SK-N-SH treated with all-trans-retinoic acid at 6 μM for 48 hours (cell line): ENCODE measurements at regions not wholly inside any gene's neighbourhood (a gene's known extent, or its start where the extent isn't known, plus 50 kb on each side); places are given as distances from the start of the nearest gene placed in this dataset.

Experiments used
- ARNTL ChIP-seq: fragments of 450-650 bp; formaldehyde crosslinking; IDR thresholded peaks from 2 replicates; pipeline ENCODE4 v1.5.0; 2020; ENCODE audit warnings: low read depth, mild to moderate bottlenecking, moderate library complexity, borderline replicate concordance
- CREB5 ChIP-seq: fragments of 250-450 bp; sonication (Bioruptor Pico); IDR thresholded peaks from 2 replicates; pipeline ENCODE4 v1.5.1; 2020; ENCODE audit warnings: low read depth, mild to moderate bottlenecking, moderate library complexity
- CSDC2 ChIP-seq: fragments of 250-450 bp; sonication (Bioruptor Pico); IDR thresholded peaks from 2 replicates; pipeline ENCODE4 v1.5.0; 2020; ENCODE audit warnings: mild to moderate bottlenecking, moderate library complexity
- ESRRG ChIP-seq: fragments of 250-450 bp; sonication (Bioruptor Pico); IDR thresholded peaks from 2 replicates; pipeline ENCODE4 v1.6.1; 2021; ENCODE audit warnings: mild to moderate bottlenecking
- PATZ1 ChIP-seq: fragments of 250-450 bp; sonication (Bioruptor Pico); IDR thresholded peaks from 2 replicates; pipeline ENCODE4 v1.8.0; 2020; ENCODE audit warnings: mild to moderate bottlenecking, moderate library complexity, borderline replicate concordance
- POU6F1 ChIP-seq: fragments of 250-450 bp; sonication (Bioruptor Pico); IDR thresholded peaks from 2 replicates; pipeline ENCODE4 v1.8.0; 2021; ENCODE audit warnings: low read depth, mild to moderate bottlenecking, moderate library complexity, borderline replicate concordance
- SNAI2 ChIP-seq: fragments of 250-450 bp; sonication (Bioruptor Pico); IDR thresholded peaks from 2 replicates; pipeline ENCODE4 v1.5.0; 2020; ENCODE audit warnings: mild to moderate bottlenecking, moderate library complexity
- ZFP3 ChIP-seq: fragments of 250-450 bp; sonication (Bioruptor Pico); IDR thresholded peaks from 2 replicates; pipeline ENCODE4 v1.5.0; 2020; ENCODE audit warnings: mild to moderate bottlenecking, moderate library complexity
- ZFP30 ChIP-seq: fragments of 450-650 bp; formaldehyde crosslinking; IDR thresholded peaks from 2 replicates; pipeline ENCODE4 v1.5.0; 2022; ENCODE audit warnings: mild to moderate bottlenecking, moderate library complexity

DNA sequence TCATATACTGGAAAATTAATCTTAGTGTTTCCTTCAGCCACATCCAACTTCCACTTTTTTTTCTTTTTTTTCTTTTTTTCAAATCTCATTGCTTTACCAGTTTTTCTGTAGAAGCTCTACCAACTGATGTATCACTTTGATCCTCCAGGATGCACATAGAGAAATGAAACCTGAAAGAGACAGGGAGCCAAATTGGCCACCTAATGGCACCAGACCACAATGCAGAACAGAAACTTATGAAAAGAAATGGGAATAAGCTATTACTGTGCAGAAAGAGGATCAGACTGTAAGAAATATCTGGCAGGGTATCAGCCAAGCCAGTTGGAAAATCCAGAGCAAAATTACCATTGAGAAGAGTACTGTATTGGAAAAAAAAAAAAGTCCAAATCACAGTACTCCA, 1514.2 kb downstream of the MRPL39 start:
- TF ChIP-seq ZFP3 (CRISPR knock-in tag) = no peak
- no peak for TF ChIP-seq POU6F1 (CRISPR knock-in tag)
- TF ChIP-seq SNAI2 = no peak
- TF ChIP-seq PATZ1 (CRISPR knock-in tag) = no peak
- no peak for TF ChIP-seq CREB5 (CRISPR knock-in tag)
- no peak for TF ChIP-seq ESRRG (CRISPR knock-in tag)
- no peak for TF ChIP-seq ARNTL (CRISPR knock-in tag)
- no peak for TF ChIP-seq CSDC2
- no peak for TF ChIP-seq ZFP30
